A673 (cell line): ENCODE measurements at regions not wholly inside any gene's neighbourhood (a gene's known extent, or its start where the extent isn't known, plus 50 kb on each side); places are given as distances from the start of the nearest gene placed in this dataset.

Experiments used
- BruUV-seq: library from RNA; stranded (reverse); fragments of 400-500 nt; replicated peaks from 2 replicates; lab custom pipeline; 2021; lab: Mats Ljungman, UMichigan
- CTCF ChIA-PET: fragments of 300-600 bp; sonication (Branson Sonifier 250); formaldehyde crosslinking; loops from one replicate; lab custom pipeline; 2022; ENCODE audit warnings: antibody characterized with exemption; lab: Charles Lee
- POLR2A ChIA-PET: fragments of 300-600 bp; sonication (Branson Sonifier 250); formaldehyde crosslinking; loops from one replicate; lab custom pipeline; 2022; ENCODE audit warnings: antibody characterized with exemption; ENCODE audit not compliant: low non-redundant PET; lab: Charles Lee
- DNase-seq: peaks from one replicate; pipeline ENCODE4 v3.0.0-alpha.2; 2015; ENCODE audit warnings: low spot score
- H3K27ac ChIP-seq: fragments of 200-600 bp; sonication (generic); 2 replicates; pipeline ENCODE4 v1.5.1; 2016; ENCODE audit warnings: mixed run types, low read depth, mild to moderate bottlenecking, mixed read lengths, antibody characterized with exemption, low read length; ENCODE audit not compliant: poor library complexity, severe bottlenecking
- H3K27me3 ChIP-seq: fragments of 200-600 bp; sonication (generic); replicated peaks from 2 replicates; pipeline ENCODE4 v1.6.1; 2017; ENCODE audit warnings: mixed run types, low read depth, mild to moderate bottlenecking, mixed read lengths, antibody characterized with exemption, low read length; ENCODE audit not compliant: insufficient read depth, poor library complexity
- H3K36me3 ChIP-seq: fragments of 200-600 bp; sonication (generic); 2 replicates; pipeline ENCODE4 v1.6.1; 2016; ENCODE audit warnings: mixed run types, mild to moderate bottlenecking, mixed read lengths, antibody characterized with exemption, low read length; ENCODE audit not compliant: insufficient read depth, poor library complexity, severe bottlenecking
- H3K4me1 ChIP-seq: fragments of 200-600 bp; sonication (generic); 2 replicates; pipeline ENCODE4 v1.6.1; 2017; ENCODE audit warnings: mixed run types, mild to moderate bottlenecking, mixed read lengths, antibody characterized with exemption, low read length; ENCODE audit not compliant: insufficient read depth, poor library complexity, severe bottlenecking
- H3K4me3 ChIP-seq: fragments of 200-600 bp; sonication (generic); 2 replicates; pipeline ENCODE4 v1.5.1; 2016; ENCODE audit warnings: low read depth, mixed run types, mild to moderate bottlenecking, mixed read lengths, low read length; ENCODE audit not compliant: poor library complexity, severe bottlenecking
- H3K9me3 ChIP-seq: fragments of 200-600 bp; sonication (generic); 2 replicates; pipeline ENCODE4 v1.6.1; 2016; ENCODE audit warnings: mixed run types, low read depth, mild to moderate bottlenecking, mixed read lengths, antibody characterized with exemption, low read length; ENCODE audit not compliant: poor library complexity, severe bottlenecking
- CTCF ChIP-seq: fragments of 300-800, 200-600 bp; sonication (generic); conservative IDR thresholded peaks from 2 replicates; pipeline ENCODE4 v1.5.1; 2017; ENCODE audit warnings: low read depth, mild to moderate bottlenecking, antibody characterized with exemption, low read length, moderate library complexity, mixed read lengths
- EZH2 ChIP-seq: fragments of 200-600 bp; sonication (generic); IDR thresholded peaks from 2 replicates; pipeline ENCODE4 v1.6.1; 2017; ENCODE audit warnings: borderline replicate concordance, low read depth, mild to moderate bottlenecking, mixed read lengths, antibody characterized with exemption, low read length; ENCODE audit not compliant: poor library complexity, severe bottlenecking
- intact Hi-C: fragments of 100-400 bp; cut with micrococcal nuclease; formaldehyde crosslinking; loops from one replicate; pipeline ENCODE4 v1.10.0; 2022; ENCODE audit not compliant: unreplicated experiment

- H3K27me3 ChIP-seq, result no peaks in the 10 kb centered on the region
- H3K4me1 ChIP-seq, result no peaks in the 10 kb centered on the region
- H3K27ac ChIP-seq, result no peak overlapping the region
- intact Hi-C loops, result no loop called here
- no peaks in the 10 kb centered on the region for H3K9me3 ChIP-seq
- no TSS peak for BruUV-seq
- TF ChIP-seq CTCF (no peak), EZH2 (no peak)
- DNase-seq, result no peak
- ChIA-PET POLR2A (no interaction called here), CTCF (no interaction called here)
- no peaks in the 10 kb centered on the region for H3K36me3 ChIP-seq
- H3K4me3 ChIP-seq, result no peak overlapping the region
Observed at GRCh38 chr12:87807086-87807485, 222.1 kb downstream of the C12orf50 start.

- no peak for DNase-seq
- H3K4me3 ChIP-seq, result no peak overlapping the region
- no peaks in the 10 kb centered on the region for H3K4me1 ChIP-seq
- POLR2A ChIA-PET, result no interaction called here
- TF ChIP-seq CTCF, result no peak
- no peak for TF ChIP-seq EZH2
- H3K27me3 ChIP-seq, result no peaks in the 10 kb centered on the region
- no peak overlapping the region for H3K27ac ChIP-seq
- H3K9me3 ChIP-seq, result no peaks in the 10 kb centered on the region
- CTCF ChIA-PET, result no interaction called here
- no peaks in the 10 kb centered on the region for H3K36me3 ChIP-seq
- intact Hi-C loops, result no loop called here
- BruUV-seq, result no TSS peak
Observed at GRCh38 chr12:87806310-87806709, 222.9 kb downstream of the C12orf50 start.

GRCh38 chr12:87804386-87804785 is 224.8 kb downstream of the C12orf50 start:
- no peaks in the 10 kb centered on the region for H3K4me1 ChIP-seq
- CTCF ChIA-PET, result no interaction called here
- TF ChIP-seq EZH2 (no peak), CTCF (no peak)
- no peak overlapping the region for H3K4me3 ChIP-seq
- no peaks in the 10 kb centered on the region for H3K36me3 ChIP-seq
- H3K27ac ChIP-seq, result no peak overlapping the region
- no peaks in the 10 kb centered on the region for H3K9me3 ChIP-seq
- H3K27me3 ChIP-seq, result no peaks in the 10 kb centered on the region
- no peak for DNase-seq
- intact Hi-C loops, result no loop called here
- POLR2A ChIA-PET, result no interaction called here
- BruUV-seq, result no TSS peak
